HG02623 (cell line): ENCODE measurements at regions not wholly inside any gene's neighbourhood (a gene's known extent, or its start where the extent isn't known, plus 50 kb on each side); places are given as distances from the start of the nearest gene placed in this dataset.
"Not testable (repeated sequence)": the region's sequence is repeated elsewhere in the genome, so short reads cannot be mapped to it uniquely, and the experiment has no call there.

Source experiments
- ATAC-seq: cut with Tn5 transposase; IDR thresholded peaks from one replicate; pipeline ENCODE4 v1.9.1; 2021; ENCODE audit warnings: moderate library complexity; ENCODE audit not compliant: unreplicated experiment

DNA sequence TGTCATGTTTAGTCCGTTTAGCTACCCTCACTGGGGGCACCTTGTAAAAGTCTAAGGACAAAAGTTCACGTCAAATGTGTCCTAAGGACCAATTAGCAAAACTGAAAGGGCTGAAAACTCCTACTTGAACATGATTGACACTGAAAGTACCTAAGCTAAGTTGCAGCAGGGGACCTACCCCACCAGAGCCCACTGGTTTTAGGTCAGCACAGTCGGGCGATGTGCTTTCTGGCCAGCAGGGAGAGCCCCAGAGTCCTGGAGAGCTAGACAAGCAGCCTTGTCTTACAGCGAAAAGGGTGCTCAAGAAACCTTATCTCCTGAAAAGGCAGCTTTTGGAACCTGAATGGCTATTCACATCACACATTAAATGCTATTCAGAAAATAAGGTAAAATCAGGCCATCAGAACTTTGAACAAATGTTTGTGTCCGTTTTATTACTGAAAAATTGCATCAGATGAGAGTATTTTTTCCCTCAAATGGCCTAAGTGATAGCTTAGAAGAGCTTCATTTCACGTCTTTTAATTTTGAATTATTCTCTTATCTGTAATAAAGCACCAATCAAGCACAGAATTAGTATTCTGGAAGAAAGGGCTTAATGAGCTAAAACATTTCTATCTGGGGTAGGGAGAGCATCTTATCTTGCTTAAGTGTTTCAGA is 52.2 kb upstream of the MKI67 start:
- ATAC-seq = no peak

DNA sequence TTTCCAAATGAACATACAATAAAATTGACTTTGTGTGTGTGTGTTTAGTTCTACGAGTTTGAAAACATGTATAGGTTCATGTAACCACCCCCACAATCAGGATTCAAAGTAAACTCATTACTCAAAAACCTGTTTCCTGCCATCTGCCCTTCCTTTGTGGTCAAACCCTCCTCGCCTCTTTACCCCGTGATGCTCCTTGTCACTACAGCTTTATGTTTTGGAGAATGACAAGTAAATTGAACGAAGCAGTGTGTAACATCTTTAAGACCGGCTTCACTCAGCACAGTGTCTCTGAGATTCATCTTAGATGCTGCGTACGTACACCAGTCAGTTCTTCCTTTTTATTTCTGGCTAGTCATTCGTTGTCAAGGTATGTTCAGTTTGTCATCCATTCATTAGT is 54.6 kb upstream of the MKI67 start:
- no peak for ATAC-seq

DNA sequence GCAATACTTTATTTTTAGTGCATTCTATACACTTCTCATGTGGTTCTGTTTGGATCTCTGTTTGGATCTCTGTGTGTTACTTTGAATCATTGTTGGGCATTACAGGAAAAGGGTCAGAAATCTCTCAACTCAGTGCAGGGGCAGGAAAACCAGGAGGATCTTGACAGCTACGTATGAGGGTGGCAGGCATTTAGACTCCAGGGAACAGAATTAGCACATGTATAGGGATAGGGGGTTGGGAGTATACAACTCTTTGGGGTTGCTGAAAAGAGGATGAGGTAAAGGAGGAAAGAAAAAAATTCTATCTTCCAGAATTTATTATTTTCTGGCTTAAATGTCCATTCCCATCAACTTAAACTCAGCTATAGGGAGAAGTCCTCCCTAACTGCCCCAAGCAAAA is 59.4 kb upstream of the MKI67 start:
- ATAC-seq = no peak

DNA sequence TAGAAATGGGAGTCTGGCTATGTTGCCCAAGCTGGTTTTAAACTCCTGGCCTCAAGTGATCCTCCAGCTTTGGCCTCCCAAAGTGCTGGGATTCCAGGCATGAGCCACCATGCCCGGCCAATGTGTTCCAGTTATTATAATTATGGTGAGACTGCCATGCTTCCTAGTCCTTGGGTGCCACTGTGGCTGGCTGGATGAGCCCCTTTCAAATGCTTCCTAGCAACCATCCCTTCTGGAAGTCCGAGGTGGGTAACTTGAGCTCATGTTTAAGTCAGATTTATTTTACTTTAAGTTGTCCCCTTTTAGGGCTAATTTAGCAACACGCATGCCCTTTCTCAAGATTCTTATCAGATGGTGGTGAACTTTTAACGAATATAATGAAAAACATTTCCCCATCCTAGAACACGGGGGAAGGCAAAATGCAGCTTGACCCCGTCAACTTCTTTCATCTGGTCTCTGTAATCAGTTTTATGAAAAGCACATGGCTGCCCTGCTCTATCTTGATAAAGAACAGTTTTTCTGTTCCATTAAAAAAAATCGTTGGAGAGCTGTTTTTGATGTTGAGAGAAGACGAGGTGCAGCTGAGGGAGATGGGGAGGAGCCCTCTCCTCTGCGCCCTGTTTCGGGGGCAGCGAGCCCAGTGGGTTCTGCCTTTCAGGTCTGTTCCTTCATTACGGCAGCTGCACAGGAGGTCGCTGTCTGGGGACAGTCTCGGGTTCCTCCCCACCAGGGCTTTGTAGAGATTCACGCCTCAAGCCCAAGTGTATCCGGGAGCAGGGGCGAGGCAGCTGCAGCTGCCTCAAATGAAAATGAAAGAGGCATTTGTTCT is 61.0 kb upstream of the MKI67 start:
- no peak for ATAC-seq

DNA sequence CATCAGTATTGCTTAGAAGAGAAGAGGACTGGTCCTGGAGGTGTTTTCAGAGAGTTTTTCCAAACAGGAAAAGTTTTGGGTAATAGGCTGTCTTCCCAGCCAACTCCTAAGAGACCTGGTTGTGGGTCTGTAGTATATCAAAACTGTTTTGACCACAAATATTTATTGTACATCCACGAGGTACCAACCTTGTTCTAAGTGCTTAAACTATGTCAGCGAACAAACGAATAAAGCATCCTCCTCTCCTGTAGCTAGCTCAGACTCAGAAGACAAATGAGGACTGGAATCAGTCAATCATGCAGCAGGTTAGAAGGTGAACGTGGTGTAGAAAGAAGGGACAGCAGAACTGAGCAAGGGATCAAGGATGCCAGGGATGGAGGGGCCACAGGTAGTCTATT is 61.6 kb upstream of the MKI67 start:
- no peak for ATAC-seq

DNA sequence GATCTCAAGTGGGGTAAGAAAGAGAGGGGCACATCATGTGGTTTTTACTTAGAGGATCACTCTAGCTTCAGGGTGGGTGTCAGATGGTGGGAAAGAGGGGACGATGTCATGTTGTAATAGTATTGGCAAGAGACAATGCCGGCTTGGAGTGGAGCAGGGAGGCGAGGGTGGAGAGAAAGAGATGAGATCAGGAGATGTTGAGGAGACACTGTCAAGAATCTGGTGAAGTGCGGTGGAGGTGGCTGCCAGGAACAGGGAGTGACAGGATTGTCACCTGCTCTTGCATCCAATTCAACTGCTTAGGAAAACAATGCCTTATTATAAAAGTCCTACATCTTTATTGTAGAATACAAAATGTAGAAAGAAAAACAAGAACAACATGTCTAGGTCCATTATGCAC is 63.0 kb upstream of the MKI67 start:
- no peak for ATAC-seq

DNA sequence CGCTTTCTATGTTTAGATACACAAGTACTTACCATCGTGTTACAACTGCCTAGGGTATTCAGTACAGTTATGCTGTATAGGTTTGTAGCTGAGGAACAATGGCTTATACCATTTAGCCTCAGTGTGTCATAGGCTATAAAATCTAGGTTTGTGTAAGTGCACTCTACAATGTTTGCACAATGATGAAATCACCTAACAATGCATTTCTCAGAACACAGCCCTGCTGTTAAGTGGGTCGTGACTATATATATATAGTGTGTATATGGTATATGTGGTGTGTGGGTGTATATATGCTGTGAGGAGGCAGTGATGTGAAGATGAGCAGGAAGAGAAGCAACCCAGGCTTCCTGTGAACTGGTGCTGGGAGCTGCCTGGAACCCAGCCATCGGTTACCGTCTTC is 65.6 kb upstream of the MKI67 start:
- no peak for ATAC-seq

DNA sequence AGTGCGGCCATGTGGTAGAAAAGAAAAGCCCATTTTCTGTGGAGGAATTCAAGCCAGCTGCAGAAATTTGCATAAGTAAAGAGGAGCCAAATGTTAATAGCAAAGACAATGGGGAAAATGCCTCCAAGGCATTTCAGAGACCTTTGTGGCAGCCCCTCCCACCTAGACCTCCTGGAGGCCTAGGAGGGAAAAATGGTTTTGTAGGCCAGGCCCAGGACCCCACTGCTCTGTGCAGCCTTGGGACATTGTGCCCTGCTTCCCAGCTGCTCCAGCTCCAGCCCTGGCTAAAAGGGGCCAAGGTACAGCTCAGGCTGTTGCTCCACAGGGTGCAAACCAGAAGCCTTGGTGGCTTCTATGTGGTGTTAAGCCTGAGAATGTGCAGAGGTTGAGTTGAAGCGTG is 75.6 kb upstream of the MKI67 start:
- not testable (repeated sequence) for ATAC-seq

DNA sequence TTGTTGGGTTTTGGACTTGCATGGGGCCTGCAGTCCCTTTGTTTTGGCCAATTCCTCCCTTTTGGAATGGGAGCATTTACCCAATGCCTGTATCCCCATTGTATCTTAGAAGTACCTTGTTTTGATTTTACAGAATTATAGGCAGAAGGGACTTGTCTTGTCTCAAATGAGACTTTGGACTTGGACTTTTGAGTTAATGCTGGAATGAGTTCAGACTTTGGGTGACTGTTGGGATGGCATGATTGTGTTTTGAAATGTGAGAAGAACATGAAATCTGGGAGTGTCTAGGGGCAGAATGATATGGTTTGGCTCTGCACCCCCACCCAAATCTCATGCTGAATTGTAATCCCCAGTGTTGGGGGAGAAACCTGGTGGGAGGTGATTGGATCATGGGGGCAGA is 76.8 kb upstream of the MKI67 start:
- no peak for ATAC-seq

DNA sequence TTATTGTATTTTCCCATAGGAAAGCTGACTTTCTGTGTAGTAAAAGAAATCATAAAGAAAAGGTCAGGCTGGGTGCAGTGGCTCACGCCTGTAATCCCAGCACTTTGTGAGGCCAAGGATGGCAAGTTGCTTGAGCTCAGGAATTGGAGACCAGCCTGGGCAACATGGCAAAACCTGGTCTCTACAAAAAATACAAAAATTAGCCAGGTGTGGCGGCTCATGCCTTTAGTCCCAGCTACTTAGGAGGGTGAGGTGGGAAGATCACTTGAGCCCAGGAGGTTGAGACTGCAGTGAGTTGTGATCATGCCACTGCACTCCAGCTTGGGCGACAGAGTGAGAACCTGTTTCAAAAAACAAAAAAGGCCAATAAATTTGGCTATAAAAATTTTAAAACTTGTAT is 79.4 kb upstream of the MKI67 start:
- ATAC-seq = not testable (repeated sequence)

DNA sequence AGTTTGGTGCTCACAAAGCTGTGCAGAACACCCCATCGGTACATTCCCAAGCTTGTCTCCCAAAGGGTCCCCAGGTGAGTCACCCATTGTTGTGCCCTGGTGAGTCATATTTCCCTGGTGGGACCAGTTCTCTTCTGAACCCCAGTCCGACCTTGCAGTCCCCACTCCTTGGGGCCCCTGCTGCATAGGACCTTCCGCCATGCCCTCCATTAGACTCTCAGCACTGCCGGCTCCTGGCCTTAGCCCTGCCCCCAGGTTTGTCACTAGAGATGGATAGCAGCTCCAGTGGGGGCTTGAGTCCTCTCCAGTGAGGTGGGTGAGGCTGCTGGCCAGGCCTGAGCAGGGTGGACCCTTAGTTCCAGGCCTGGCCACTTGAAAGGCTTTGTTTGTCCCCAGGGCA is 80.5 kb upstream of the MKI67 start:
- ATAC-seq = no peak

DNA sequence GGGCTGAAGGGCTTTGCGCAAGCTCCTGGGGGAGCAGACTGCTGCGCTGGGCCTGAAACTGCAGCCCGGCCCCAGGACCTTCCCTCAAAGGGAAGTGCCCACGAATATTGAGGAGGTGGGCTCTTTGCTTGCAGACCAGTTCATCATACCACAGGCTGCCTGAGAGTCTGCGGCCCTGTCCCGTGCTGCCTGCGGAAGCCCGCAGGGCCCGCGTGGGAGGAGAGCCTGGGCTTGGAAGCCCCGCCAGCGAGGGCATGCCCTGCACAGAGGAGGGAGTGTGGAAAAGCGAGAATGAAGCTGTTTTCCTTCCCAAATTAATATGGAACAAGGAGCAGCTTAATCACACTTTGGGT is 83.6 kb upstream of the MKI67 start:
- no peak for ATAC-seq

DNA sequence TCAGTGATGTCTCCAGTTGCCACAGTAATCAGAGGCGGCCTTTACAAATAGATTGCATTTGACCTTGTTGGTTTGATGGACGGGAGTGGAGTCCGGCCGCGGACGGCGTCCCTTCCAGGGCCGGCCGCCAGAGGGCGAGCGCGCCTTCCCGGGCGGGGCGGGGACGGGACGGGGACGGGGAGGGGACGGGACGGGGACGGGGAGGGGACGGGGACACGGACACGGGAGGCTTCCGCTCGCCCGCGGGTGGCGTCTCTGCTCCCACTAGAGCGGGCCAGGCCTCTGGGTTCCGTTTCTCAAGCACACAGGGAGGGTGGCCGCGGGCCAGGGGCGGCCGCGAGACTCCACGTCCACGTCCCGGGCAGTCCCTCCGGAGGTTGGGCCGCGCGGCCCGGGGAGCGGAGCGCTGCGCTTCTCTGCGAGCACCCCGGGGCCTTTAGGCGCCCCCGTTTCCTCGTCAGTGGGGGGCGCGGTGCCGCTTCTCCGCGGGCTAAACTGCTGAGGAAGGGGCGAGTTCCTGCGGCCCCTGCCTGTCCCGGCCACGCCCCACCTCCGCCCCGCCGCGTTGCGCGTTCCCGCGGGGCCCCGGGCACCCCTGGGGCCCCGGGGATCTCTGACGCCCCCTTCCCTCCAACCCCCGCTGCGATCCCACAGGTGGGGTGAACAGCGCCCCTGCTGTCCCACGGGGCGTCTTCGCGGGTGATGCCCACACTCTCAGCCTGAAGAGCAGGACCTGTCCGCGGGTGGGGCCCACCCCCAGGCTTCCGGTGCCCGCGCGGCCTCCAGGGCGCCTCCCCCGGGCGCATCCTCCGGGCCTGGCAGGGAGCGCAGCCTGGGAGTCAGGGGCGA is 84.2 kb upstream of the MKI67 start:
- ATAC-seq = no peak

DNA sequence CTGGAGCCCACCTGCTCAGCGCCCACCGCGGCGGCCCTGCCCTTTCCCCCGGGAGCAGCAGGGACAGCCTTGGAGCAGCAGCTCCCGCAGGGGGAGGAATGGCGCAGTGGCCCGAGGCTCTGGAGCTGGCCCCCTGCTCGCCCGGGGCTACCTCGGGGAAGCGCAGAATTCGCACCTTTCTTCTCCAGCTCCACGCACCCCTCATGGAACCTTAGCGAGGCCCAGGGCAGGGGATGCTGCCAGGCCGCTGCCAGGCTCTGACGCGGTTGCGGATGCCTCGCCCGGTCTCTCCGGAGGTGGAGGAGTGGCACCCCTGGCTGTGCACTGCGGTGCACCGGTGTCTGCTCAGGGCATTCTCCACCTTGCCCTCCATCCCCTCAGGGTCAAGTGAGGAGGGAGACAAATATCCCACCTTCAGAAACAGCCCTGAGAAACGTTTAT is 84.9 kb upstream of the MKI67 start:
- no peak for ATAC-seq

DNA sequence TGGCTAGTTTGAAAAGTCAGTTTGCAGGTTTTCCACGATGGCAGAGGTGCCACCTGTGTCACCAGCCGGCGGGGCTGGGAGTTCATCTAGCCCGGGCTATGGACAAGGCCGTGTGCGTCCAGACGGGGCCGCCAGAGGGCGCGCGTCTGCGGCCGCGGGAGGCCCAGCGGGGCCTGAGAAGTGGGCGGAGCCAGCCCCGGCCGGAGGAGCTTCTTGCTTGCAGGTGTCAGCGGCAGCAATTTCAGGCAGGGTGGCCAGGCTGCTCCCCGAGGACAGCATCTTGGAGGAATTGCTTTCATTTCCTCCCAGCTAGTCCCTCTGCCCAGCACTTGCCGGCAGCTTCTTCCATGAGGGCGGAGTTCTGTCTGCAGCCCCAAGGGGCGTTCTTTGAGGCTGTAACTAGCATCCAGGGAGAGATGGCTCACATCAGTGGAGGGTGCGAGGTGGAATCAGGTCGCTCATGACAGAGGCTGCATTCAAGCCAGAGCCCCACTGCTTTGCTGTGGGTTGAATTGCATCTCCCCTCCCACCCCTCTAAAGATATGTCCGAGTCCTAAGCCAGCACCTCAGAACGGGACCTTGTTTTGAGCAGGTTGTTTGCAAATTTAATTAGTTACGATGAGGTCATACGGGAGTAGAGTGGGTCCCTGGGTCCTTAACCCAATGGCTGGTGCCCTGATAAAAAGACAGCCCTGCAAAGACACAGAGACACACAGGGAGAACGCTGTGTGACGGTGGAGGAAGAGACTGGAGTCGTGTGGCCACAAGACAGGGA is 85.9 kb upstream of the MKI67 start:
- ATAC-seq = peak; percentile 97

DNA sequence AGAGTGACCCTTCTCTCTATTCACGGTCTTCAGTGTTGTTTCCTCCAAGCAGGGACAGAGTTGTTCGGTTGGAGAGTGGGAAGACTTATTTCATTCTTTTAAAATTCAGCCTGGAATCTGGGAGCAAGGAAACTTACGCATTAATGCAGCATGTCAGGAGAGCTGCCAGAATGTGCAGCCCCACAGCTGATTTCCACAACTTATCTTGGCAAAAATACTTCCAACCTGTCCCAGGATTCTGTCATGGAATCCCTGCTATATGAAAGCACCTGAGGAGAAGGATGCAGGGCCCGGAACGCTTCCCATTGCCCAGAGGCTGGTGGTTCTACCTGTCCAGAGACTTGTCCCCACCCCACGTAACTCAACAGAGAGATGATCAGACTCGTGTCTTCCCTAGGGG is 86.9 kb upstream of the MKI67 start:
- ATAC-seq = no peak

DNA sequence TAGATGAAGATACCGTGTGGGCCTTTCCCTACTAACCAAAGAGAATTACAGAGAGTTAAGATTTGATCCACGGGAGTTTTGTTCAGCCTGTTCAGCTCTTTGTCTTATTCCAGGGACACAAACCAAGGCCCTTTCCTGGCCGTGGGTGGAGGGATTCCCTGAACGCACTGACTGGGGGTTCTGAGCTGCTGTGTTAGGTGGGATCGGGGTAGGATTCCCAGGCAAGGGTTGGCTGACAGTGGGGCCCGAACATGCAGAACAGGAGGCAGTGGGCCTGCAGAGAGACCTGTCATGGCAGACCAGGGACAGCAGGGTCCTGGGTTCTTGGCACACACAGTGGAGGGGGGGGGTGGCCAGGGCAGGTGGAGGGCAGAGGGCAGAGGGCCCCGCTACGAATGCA is 89.5 kb upstream of the MKI67 start:
- no peak for ATAC-seq

DNA sequence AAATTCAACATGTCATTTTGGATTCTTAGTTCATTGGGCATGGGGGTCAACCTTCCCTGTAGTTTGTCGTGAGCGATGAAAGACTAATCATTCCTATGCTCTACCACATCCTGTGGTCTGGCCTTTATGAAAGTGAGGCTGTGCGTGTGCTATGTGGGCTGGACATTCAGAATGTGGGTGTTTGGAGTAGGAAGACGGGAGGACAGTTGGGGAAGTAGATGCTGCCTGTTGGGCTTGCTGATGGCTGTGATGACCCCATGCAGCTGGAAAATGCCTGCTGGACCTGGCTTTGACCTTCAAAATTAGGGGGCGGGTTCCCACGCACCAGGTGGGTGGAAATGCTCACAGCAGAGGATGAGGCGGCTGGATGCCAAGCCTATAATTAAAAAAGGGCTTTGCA is 90.9 kb upstream of the MKI67 start:
- ATAC-seq = no peak

DNA sequence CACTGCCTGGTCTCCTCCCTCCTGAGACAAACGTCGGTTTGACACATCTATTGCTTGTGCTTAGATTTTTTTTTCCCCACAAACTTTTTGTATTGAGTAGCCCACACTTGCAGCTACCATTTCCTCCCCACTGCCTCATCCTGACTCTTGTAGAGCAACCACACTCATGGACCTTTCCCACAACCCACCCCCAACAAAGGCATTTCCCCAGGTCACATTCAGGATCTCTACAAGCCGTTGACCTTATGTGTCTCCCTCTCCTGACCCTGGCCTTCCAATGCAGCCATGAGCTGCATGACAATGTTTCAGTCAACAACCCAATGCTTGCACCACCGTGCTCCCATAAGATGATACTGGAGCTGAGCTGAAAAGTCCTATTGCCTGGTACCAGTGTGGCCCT is 91.9 kb upstream of the MKI67 start:
- no peak for ATAC-seq

DNA sequence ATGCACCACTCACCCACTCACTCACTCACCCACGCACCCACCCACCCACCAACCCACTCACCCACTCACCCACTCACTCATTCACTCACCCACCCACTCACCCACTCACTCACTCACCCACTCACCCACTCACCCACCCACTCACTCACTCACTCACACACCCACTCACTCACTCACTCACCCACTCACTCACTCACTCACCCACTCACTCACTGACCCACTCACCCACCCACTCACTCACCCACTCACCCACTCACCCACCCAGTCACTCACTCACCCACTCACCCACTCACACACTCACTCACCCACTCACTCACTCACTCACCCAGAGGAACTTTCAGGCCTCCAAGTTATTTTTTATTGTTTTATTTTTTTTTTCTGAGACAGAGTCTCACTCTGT is 93.1 kb upstream of the MKI67 start:
- no peak for ATAC-seq

DNA sequence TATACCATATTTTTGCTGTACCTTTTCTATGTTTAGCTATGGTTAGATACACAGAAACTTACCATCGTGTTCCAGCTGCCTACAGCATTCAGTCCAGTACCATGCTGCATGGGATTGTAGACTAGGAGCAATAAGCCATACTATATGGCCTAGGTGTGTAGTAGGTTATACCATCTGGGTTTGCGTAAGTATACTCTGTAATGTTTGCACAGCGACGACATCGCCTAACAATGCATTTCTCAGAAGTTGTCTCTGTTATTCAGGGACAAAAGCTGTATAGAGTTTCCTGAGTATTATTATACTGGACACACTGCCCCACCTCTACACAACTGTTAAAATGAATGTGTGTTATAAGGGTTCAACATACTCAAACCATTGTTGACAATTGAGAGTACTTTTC is 93.8 kb upstream of the MKI67 start:
- ATAC-seq = no peak
